ENCODE measurements at regions not wholly inside any gene's neighbourhood (a gene's known extent, or its start where the extent isn't known, plus 50 kb on each side); places are given as distances from the start of the nearest gene placed in this dataset.
A peak's percentile ranks its signal among the peaks of the same experiment; 100 is the strongest.

DNA sequence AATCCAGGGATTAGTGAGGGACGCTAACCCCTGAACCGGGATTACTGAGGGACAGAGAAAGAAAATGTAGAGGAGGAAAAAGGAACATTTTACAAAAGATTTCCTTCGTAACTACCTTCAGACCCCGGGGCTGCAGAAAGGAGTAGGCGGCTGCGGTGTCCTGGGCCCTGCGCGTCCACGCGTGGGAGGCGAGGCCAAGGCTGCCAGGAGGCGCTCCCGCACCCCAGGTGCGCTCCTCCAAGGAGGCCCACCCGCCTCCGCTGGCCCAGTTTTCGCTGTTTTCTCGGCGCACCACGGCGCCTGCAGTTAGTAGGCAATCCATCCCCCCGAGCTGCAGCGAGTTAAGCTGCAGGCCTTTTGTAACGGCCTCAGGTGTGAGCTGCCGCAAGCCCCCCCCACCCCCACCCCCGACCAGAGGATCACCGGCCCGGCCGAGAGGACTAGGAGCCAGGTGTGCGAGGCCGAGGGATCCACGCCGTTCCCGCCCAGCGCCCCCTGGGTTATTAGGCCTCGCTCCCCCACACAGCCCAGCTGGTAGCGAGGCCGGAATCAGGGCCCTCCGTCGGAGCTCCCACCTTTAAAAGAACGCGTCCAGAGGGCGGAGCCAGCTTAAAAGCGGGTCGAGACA, 380.3 kb upstream of the ARID1B start:
- H3K36me3 ChIP-seq = no peaks in the 10 kb centered on the region
- no peaks in the 10 kb centered on the region for H3K9me3 ChIP-seq (ENCODE audit: low read depth)
- peak overlapping the region; percentile 50 for H3K4me2 ChIP-seq
- H3K9me3 Mint-ChIP-seq = no peaks in the 10 kb centered on the region
- no peak overlapping the region for H3K4me3 Mint-ChIP-seq
- H3K4me3 ChIP-seq = peak overlapping the region; percentile 23
- no peak overlapping the region for H2AFZ ChIP-seq (replicated peaks)
- peaks cover 19% of the 10 kb centered on the region for H3F3A ChIP-seq (ENCODE audit: low read depth)
- H3K27ac Mint-ChIP-seq = no peak overlapping the region
- no peak overlapping the region for H3K9ac ChIP-seq
- no peaks in the 10 kb centered on the region for H3K36me3 Mint-ChIP-seq
- peaks cover 13% of the 10 kb centered on the region for H3K4me1 Mint-ChIP-seq
- TF ChIP-seq, protein P1, sequence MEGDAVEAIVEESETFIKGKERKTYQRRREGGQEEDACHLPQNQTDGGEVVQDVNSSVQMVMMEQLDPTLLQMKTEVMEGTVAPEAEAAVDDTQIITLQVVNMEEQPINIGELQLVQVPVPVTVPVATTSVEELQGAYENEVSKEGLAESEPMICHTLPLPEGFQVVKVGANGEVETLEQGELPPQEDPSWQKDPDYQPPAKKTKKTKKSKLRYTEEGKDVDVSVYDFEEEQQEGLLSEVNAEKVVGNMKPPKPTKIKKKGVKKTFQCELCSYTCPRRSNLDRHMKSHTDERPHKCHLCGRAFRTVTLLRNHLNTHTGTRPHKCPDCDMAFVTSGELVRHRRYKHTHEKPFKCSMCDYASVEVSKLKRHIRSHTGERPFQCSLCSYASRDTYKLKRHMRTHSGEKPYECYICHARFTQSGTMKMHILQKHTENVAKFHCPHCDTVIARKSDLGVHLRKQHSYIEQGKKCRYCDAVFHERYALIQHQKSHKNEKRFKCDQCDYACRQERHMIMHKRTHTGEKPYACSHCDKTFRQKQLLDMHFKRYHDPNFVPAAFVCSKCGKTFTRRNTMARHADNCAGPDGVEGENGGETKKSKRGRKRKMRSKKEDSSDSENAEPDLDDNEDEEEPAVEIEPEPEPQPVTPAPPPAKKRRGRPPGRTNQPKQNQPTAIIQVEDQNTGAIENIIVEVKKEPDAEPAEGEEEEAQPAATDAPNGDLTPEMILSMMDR (IDR thresholded peaks at IDR 0.05) = no peak
- no peak for TF ChIP-seq EZH2 (IDR thresholded peaks at IDR 0.05)
- TF ChIP-seq EZH2phosphoT487 (IDR thresholded peaks at IDR 0.05) = no peak
- peaks cover 12% of the 10 kb centered on the region for H3K27me3 Mint-ChIP-seq (ENCODE audit: insufficient read depth, low read depth)
- DNase-seq (ENCODE audit: low spot score) = peak; percentile 56
- H4K20me1 ChIP-seq (ENCODE audit: low read depth) = no peaks in the 10 kb centered on the region
- H3K79me2 ChIP-seq (ENCODE audit: low read depth) = no peaks in the 10 kb centered on the region
- peaks cover 18% of the 10 kb centered on the region for H3K4me1 ChIP-seq
- H3K27me3 ChIP-seq = no peaks in the 10 kb centered on the region
- no peak overlapping the region for H3K27ac ChIP-seq

DNA sequence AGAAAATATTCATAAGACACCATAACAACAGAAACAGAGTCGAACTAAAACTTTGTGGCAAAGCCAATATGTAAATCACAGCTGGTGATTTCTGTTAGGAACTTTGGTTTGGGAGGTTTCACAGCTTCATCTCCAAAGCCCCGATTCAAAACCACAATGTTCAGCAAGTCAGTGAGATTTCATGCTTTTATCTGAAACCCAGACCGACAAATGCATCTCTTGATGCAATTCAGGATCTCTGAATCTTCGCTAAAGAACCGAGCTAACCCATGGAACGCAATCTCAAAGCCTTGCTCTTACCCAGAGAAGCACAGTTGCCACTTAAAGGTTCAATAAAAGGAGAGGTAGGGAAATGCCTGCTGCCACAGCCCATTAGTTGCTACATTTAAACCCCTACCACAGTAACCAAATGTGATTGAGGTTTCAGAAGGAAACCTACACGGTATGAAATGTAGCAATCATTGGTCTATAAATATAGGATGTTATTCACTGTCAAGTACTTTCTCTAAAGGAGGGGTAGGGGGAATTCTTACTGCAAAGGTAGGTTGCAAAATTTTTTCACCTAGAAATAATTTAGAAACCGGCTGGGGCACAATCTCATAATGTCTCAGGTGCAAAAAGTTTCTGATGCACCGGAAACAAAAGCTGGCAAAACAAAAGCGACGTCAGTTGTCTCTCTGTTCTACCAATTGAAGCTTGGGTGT, 381.0 kb upstream of the ARID1B start:
- Histone ChIP-seq H3K9ac (no peak overlapping the region), H3K4me1 (peaks cover 18% of the 10 kb centered on the region), H3K27me3 (no peaks in the 10 kb centered on the region), H3K36me3 (no peaks in the 10 kb centered on the region), H3K27ac (no peak overlapping the region), H3K4me2 (peak overlapping the region; percentile 50), H3K79me2 (ENCODE audit: low read depth) (no peaks in the 10 kb centered on the region), H3K9me3 (ENCODE audit: low read depth) (no peaks in the 10 kb centered on the region), H2AFZ (replicated peaks) (peak overlapping the region; percentile 51), H3F3A (ENCODE audit: low read depth) (peaks cover 19% of the 10 kb centered on the region), H3K4me3 (peak overlapping the region; percentile 23), H4K20me1 (ENCODE audit: low read depth) (no peaks in the 10 kb centered on the region)
- no peak overlapping the region for H3K4me3 Mint-ChIP-seq
- no peaks in the 10 kb centered on the region for H3K9me3 Mint-ChIP-seq
- TF ChIP-seq, protein P1 (IDR thresholded peaks at IDR 0.05) = no peak
- TF ChIP-seq EZH2 (IDR thresholded peaks at IDR 0.05) (no peak), EZH2phosphoT487 (IDR thresholded peaks at IDR 0.05) (no peak)
- H3K4me1 Mint-ChIP-seq = peaks cover 13% of the 10 kb centered on the region
- no peak for DNase-seq (ENCODE audit: low spot score)
- H3K27me3 Mint-ChIP-seq (ENCODE audit: insufficient read depth, low read depth) = peaks cover 12% of the 10 kb centered on the region
- H3K27ac Mint-ChIP-seq = no peak overlapping the region
- no peaks in the 10 kb centered on the region for H3K36me3 Mint-ChIP-seq

DNA sequence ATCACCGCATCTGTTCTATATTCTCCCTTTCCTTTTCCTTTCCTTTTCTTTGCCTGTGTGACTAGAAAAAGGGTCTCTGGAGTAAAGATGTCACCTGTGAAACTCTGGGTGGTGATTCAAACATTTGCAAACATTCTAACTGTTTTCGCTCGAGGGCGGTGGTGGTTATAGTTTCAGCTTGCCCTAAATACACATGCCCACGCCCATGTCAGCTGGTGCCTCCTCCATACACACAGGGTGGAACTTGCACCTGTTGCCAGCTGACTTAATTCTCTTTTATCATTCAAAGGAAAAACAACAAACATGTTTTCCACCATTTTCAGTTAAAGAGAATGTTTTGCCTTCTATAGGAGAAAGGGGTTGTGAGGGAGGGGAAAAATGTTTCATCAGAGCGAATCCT, 381.9 kb upstream of the ARID1B start:
- Histone ChIP-seq H3K79me2 (ENCODE audit: low read depth) (no peaks in the 10 kb centered on the region), H2AFZ (replicated peaks) (no peak overlapping the region), H3K9me3 (ENCODE audit: low read depth) (no peaks in the 10 kb centered on the region), H4K20me1 (ENCODE audit: low read depth) (no peaks in the 10 kb centered on the region), H3K4me1 (peaks cover 18% of the 10 kb centered on the region), H3K4me3 (no peak overlapping the region), H3F3A (ENCODE audit: low read depth) (peaks cover 19% of the 10 kb centered on the region), H3K27me3 (no peaks in the 10 kb centered on the region), H3K4me2 (no peak overlapping the region), H3K27ac (no peak overlapping the region), H3K9ac (no peak overlapping the region), H3K36me3 (no peaks in the 10 kb centered on the region)
- Mint-ChIP-seq H3K36me3 (no peaks in the 10 kb centered on the region), H3K9me3 (no peaks in the 10 kb centered on the region), H3K27ac (no peak overlapping the region), H3K27me3 (ENCODE audit: insufficient read depth, low read depth) (peaks cover 12% of the 10 kb centered on the region), H3K4me3 (no peak overlapping the region), H3K4me1 (peaks cover 13% of the 10 kb centered on the region)
- no peak for DNase-seq (ENCODE audit: low spot score)
- TF ChIP-seq EZH2 (IDR thresholded peaks at IDR 0.05) (no peak), EZH2phosphoT487 (IDR thresholded peaks at IDR 0.05) (no peak)
- TF ChIP-seq, protein P1 (IDR thresholded peaks at IDR 0.05) = no peak

All from neural progenitor cell (in vitro differentiated cells).